HEK293T (cell line): ENCODE measurements at regions not wholly inside any gene's neighbourhood (a gene's known extent, or its start where the extent isn't known, plus 50 kb on each side); places are given as distances from the start of the nearest gene placed in this dataset.

Source experiments
- CTCF ChIA-PET: fragments of 350-600 bp; formaldehyde crosslinking; extraction: SDS; loops from one replicate; lab custom pipeline; 2021; ENCODE audit warnings: antibody characterized with exemption, inconsistent platforms; lab: Yijun Ruan, JAX
- POLR2A ChIA-PET: fragments of 350-600 bp; formaldehyde crosslinking; extraction: SDS; loops from one replicate; lab custom pipeline; 2020; ENCODE audit warnings: antibody characterized with exemption, inconsistent platforms; lab: Yijun Ruan, JAX
- DNase-seq: peaks from one replicate; pipeline ENCODE4 v3.0.0; 2012; ENCODE audit warnings: mixed read lengths; ENCODE audit errors: extremely low spot score
- ARNT ChIP-seq: fragments of 450-650 bp; IDR thresholded peaks from 2 replicates; pipeline ENCODE4 v1.6.1; 2017; ENCODE audit warnings: mild to moderate bottlenecking
- BHLHE40 ChIP-seq: fragments of 450-650 bp; IDR thresholded peaks from 2 replicates; pipeline ENCODE4 v1.6.1; 2016; ENCODE audit warnings: mild to moderate bottlenecking, moderate library complexity, borderline replicate concordance
- CTBP1 ChIP-seq: fragments of 450-650 bp; IDR thresholded peaks from 2 replicates; pipeline ENCODE4 v1.6.1; 2016; ENCODE audit warnings: borderline replicate concordance
- ELF4 ChIP-seq: fragments of 450-650 bp; IDR thresholded peaks from 2 replicates; pipeline ENCODE4 v1.6.1; 2017; ENCODE audit warnings: antibody characterized with exemption
- FOXA1 ChIP-seq: fragments of 450-650 bp; IDR thresholded peaks from 2 replicates; pipeline ENCODE4 v1.6.1; 2016; ENCODE audit warnings: mild to moderate bottlenecking
- FOXK2 ChIP-seq: fragments of 450-650 bp; IDR thresholded peaks from 2 replicates; pipeline ENCODE4 v1.6.1; 2016; ENCODE audit warnings: mild to moderate bottlenecking
- FOXM1 ChIP-seq: fragments of 450-650 bp; IDR thresholded peaks from 2 replicates; pipeline ENCODE4 v1.6.1; 2017; ENCODE audit warnings: mild to moderate bottlenecking, borderline replicate concordance
- HDGF ChIP-seq: fragments of 450-650 bp; IDR thresholded peaks from 2 replicates; pipeline ENCODE4 v1.6.1; 2017; ENCODE audit warnings: antibody characterized with exemption, borderline replicate concordance
- L3MBTL2 ChIP-seq: fragments of 450-650 bp; conservative IDR thresholded peaks from 2 replicates; pipeline ENCODE4 v1.6.1; 2016; ENCODE audit warnings: mild to moderate bottlenecking
- LEF1 ChIP-seq: fragments of 450-650 bp; IDR thresholded peaks from 2 replicates; pipeline ENCODE4 v1.6.1; 2017; ENCODE audit warnings: mild to moderate bottlenecking, borderline replicate concordance
- NFRKB ChIP-seq: fragments of 450-650 bp; IDR thresholded peaks from 2 replicates; pipeline ENCODE4 v1.6.1; 2016; ENCODE audit warnings: mild to moderate bottlenecking, moderate library complexity
- PKNOX1 ChIP-seq: fragments of 450-650 bp; IDR thresholded peaks from 2 replicates; pipeline ENCODE4 v1.6.1; 2016
- SP1 ChIP-seq: fragments of 450-650 bp; IDR thresholded peaks from 2 replicates; pipeline ENCODE4 v1.6.1; 2017
- SUZ12 ChIP-seq: fragments of 450-650 bp; IDR thresholded peaks from 2 replicates; pipeline ENCODE4 v1.6.1; 2016; ENCODE audit warnings: mild to moderate bottlenecking
- TARDBP ChIP-seq: fragments of 450-650 bp; IDR thresholded peaks from 2 replicates; pipeline ENCODE4 v1.6.1; 2016
- ZNF384 ChIP-seq: fragments of 450-650 bp; IDR thresholded peaks from 2 replicates; pipeline ENCODE4 v1.6.1; 2016

GRCh38 chr11:91872243-91872642 lies 352.4 kb upstream of the FAT3 start:
- POLR2A ChIA-PET, result no interaction called here

GRCh38 chr11:91871791-91872190 lies 352.8 kb upstream of the FAT3 start:
- no peak for DNase-seq

More at GRCh38 chr11:91872243-91872642, 352.4 kb upstream of the FAT3 start:
- no peak for TF ChIP-seq SP1
- no peak for TF ChIP-seq TARDBP
- no peak for TF ChIP-seq NFRKB
- no peak for TF ChIP-seq PKNOX1
- TF ChIP-seq LEF1, result no peak
- no peak for TF ChIP-seq HDGF
- no peak for TF ChIP-seq ELF4
- no peak for TF ChIP-seq FOXM1
- no peak for TF ChIP-seq ARNT
- no peak for TF ChIP-seq L3MBTL2
- no peak for TF ChIP-seq FOXA1
- TF ChIP-seq ZNF384, result no peak
- no peak for TF ChIP-seq CTBP1
- TF ChIP-seq BHLHE40, result no peak
- no peak for TF ChIP-seq SUZ12
- TF ChIP-seq FOXK2, result no peak
- no peak for DNase-seq
- CTCF ChIA-PET, result no interaction called here

GRCh38 chr11:91871048-91871447 lies 353.6 kb upstream of the FAT3 start:
- ChIA-PET CTCF (no interaction called here), POLR2A (interaction anchor here (0.9 kb wide), 1 partner anchor 355 kb away, joined by 4 read pairs; no protein-coding TSS in a partner anchor)

More at GRCh38 chr11:91871791-91872190, 352.8 kb upstream of the FAT3 start:
- POLR2A ChIA-PET, result interaction anchor here (0.9 kb wide), 1 partner anchor 355 kb away, joined by 4 read pairs; no protein-coding TSS in a partner anchor
- no peak for TF ChIP-seq PKNOX1
- no peak for TF ChIP-seq BHLHE40
- no peak for TF ChIP-seq FOXA1
- no peak for TF ChIP-seq SUZ12
- no peak for TF ChIP-seq LEF1
- TF ChIP-seq L3MBTL2, result no peak
- no peak for TF ChIP-seq ARNT
- TF ChIP-seq FOXM1, result no peak
- CTCF ChIA-PET, result no interaction called here

GRCh38 chr11:91869686-91870085 lies 354.9 kb upstream of the FAT3 start:
- CTCF ChIA-PET, result no interaction called here
- DNase-seq, result no peak
- no peak for TF ChIP-seq L3MBTL2
- no peak for TF ChIP-seq HDGF
- no peak for TF ChIP-seq BHLHE40
- TF ChIP-seq FOXA1, result no peak
- TF ChIP-seq SP1, result no peak
- no peak for TF ChIP-seq NFRKB
- TF ChIP-seq LEF1, result no peak
- POLR2A ChIA-PET, result no interaction called here

More at GRCh38 chr11:91871048-91871447, 353.6 kb upstream of the FAT3 start:
- no peak for DNase-seq
- TF ChIP-seq ZNF384 (no peak), FOXK2 (no peak), HDGF (no peak), FOXA1 (no peak), L3MBTL2 (no peak), ARNT (no peak), ELF4 (no peak), SUZ12 (no peak), CTBP1 (no peak), TARDBP (no peak)

GRCh38 chr11:91866642-91867041 lies 358.0 kb upstream of the FAT3 start:
- no peak for TF ChIP-seq TARDBP
- TF ChIP-seq BHLHE40, result no peak
- ChIA-PET POLR2A (no interaction called here), CTCF (no interaction called here)
- no peak for DNase-seq

GRCh38 chr11:91860661-91861060 lies 364.0 kb upstream of the FAT3 start:
- ChIA-PET POLR2A (no interaction called here), CTCF (no interaction called here)
- no peak for TF ChIP-seq ELF4
- no peak for TF ChIP-seq LEF1
- TF ChIP-seq PKNOX1, result no peak
- no peak for TF ChIP-seq FOXK2
- no peak for TF ChIP-seq SUZ12
- no peak for TF ChIP-seq SP1
- no peak for TF ChIP-seq TARDBP
- TF ChIP-seq FOXM1, result no peak
- no peak for TF ChIP-seq BHLHE40
- no peak for TF ChIP-seq ARNT
- TF ChIP-seq L3MBTL2, result no peak
- no peak for TF ChIP-seq NFRKB
- no peak for TF ChIP-seq FOXA1
- DNase-seq, result no peak

GRCh38 chr11:91859666-91860065 lies 365.0 kb upstream of the FAT3 start:
- TF ChIP-seq SUZ12 (no peak), HDGF (no peak), FOXA1 (no peak), BHLHE40 (no peak), CTBP1 (no peak), LEF1 (no peak), ZNF384 (no peak), ARNT (no peak), L3MBTL2 (no peak), TARDBP (no peak), FOXM1 (no peak), SP1 (no peak), NFRKB (no peak), ELF4 (no peak), FOXK2 (no peak), PKNOX1 (no peak)
- POLR2A ChIA-PET, result no interaction called here
- CTCF ChIA-PET, result no interaction called here
- no peak for DNase-seq
